Hepatic stellate cell (primary cell): ENCODE measurements at regions not wholly inside any gene's neighbourhood (a gene's known extent, or its start where the extent isn't known, plus 50 kb on each side); places are given as distances from the start of the nearest gene placed in this dataset.

Experiments used
- DNase-seq: peaks from one replicate; pipeline ENCODE4 v3.0.0; 2011; ENCODE audit warnings: low spot score

GRCh38 chr10:131708225-131708880 is 192.5 kb upstream of the PPP2R2D start:
- DNase-seq = no peak

- DNase-seq = no peak
Measured at GRCh38 chr10:131710142-131710861, 190.5 kb upstream of the PPP2R2D start.

DNA sequence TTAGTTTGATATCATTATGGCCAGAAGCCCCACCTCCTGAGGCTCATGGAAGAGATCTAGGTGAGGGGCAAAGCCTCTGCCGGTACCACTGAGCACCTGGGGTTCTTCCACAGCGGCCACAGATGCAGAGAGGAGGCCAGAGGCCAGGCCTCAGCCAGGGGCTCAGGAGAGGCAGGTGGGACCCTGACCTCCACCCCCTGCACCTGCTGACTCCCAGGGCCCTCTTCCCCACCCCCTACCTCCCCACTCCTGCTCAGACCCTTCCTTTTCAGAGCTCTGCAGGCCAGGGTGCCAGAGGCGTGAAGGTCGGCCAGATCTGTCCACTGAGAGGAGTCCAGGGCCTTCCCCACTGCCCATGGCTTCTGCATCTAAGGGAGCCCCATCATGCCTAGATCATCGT is 178.7 kb upstream of the PPP2R2D start:
- DNase-seq = no peak

DNA sequence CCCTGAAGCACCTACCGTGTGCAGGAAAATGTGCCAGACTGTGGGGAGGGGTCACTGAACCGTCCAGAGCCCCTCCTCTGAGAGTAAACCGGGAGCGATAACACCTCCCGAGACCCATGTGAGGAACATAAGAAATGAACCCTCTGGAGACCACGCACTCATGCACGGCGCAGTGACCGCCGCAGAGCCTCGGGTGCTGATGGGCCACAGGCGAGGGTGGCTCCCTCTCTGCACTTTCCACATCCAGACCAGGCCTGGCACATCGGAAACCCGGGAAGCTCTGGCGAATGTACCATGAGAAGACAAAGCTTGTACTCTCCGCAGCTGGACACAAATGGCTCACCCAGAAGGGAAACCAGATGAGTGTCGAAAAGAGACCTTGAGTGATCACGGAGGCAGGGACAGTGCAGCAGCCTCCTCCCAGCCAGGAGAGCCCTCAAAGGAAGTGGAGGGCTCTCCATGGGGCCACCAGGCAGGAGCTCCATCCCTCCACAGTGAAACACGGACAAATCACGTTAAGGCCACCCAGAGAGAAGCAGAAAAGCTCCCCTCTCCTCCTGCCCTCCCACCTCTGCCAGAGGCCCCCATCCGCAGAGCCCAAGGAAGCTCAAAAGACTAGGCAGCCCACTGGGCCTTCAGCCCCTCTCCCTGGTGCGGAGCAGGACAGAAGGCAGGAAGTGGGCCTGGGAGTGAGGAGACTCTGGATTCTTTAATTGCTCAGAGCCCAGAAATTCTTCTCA is 178.1 kb upstream of the PPP2R2D start:
- no peak for DNase-seq

- DNase-seq = no peak
Measured at GRCh38 chr10:131723297-131724168, 177.3 kb upstream of the PPP2R2D start.

GRCh38 chr10:131724169-131724545 is 176.7 kb upstream of the PPP2R2D start:
- no peak for DNase-seq

- no peak for DNase-seq
Measured at GRCh38 chr10:131724891-131725580, 175.8 kb upstream of the PPP2R2D start.

- no peak for DNase-seq
Measured at GRCh38 chr10:131725581-131726069, 175.2 kb upstream of the PPP2R2D start.

- no peak for DNase-seq
Measured at GRCh38 chr10:131726076-131726880, 174.5 kb upstream of the PPP2R2D start.

DNA sequence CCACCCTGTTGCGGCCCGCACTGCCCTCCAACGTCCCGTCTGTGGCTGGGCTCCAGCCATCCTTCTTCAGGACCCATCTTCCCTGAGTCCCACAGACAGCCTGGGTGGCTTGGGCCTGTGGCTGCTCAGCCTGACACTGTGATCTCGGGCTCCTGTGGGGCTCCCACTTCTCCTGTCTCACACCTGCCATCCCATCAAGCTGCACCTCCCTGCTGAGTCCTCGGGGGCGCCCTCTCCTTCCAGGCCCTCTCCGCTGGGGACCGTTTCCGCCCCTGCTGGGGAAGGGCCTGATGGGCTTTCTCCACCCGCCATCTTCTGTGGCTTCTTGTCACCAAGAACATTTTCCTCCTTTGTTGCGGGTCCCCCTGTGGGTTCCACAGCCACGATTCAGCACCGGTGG is 173.8 kb upstream of the PPP2R2D start:
- no peak for DNase-seq

DNA sequence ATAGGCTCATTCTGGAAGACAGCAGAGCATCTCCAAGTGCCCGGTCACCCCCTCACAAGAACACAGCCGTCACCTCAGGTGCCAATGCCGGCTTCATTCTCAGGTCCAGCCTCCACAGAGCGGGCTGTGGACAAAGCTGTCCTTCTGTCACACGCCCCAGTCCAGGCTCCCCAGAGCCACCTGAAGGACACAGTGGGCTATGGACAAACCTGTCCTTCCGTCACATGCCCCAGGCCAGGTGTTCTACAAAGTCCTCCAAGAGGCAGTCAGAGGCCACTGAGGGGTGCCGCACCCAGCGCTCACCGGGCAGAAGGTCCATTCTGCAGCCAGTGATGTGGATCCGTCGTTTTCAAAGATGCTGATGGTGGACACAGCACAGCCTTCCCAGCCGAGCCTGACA is 173.2 kb upstream of the PPP2R2D start:
- no peak for DNase-seq

DNA sequence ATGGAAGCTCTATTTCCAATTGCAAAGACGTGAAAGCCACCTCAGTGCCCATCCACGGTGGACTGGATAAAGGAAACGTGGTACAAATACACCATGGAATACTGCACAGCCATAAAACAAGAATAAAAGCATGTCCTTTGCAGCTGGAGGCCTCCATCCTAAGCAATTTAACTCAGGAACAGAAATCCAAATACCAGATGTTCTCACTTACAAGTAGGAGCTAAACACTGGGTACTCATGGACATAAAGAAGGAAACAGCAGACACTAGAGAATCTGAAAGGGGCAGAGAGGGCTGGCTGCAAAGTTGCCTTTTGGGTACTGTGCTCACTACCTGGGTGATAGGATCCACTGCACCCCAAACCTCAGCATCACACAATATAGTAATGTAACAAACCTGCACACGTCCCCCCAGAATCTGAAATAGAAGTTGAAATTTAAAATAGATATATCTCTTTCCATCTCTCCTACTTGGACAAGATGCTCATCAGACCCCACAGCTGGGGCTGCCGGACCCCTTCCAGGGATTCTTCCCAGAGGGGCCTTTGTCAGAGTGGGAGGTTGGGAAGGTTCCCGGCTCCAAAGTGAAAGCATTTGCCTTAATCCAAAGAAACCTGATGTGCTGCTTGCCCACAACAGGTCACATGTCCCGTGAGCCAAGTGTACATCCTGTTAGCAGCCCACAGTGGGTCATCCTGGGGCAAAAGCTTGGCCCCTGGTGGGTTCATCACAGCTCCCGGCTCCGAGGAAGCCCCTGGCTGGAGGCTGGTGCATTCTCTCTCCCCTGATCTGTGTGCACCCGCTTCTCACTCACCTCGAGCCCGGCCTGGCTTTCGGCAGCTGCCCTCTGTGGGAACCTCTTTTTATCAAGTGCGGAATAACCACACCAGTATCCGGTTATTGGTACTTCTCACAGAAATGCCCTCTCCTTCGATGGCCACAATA is 172.3 kb upstream of the PPP2R2D start:
- DNase-seq = no peak

- no peak for DNase-seq
Measured at GRCh38 chr10:131729361-131729760, 171.4 kb upstream of the PPP2R2D start.

- no peak for DNase-seq
Measured at GRCh38 chr10:131729938-131730660, 170.7 kb upstream of the PPP2R2D start.

DNA sequence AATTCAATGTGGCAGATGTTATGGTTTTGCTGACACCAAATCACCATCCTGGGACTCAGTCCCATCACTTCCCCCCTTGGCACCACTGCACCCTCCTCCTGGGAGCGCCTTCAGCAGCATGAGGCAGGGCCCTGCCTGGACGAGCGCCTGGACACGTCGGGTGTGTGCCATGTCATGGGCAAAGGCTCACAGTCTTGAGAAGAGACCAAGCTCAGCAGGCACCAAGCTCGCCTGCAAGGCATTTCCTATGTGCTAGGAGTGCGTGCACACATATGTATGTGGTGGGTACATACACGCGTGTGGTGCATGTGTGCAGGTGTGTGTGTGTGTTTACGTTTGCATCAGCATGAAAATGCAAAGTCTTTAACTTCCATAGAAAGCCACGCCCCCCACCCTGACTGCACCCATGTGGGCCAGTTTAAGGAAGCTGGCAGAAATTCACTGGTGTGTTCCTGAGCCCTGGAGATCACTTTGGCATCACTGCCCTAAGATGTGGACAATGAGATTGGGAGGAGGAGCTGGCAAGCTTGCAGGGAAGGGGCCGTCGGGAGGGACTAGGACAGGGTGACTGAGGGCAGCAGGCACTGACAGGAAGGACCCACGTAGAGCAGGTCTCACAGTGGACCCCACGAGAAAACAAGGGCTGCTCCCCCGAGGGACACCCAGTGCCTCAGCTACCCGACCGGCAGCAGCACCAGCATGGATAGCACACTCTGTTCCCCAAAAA is 169.9 kb upstream of the PPP2R2D start:
- no peak for DNase-seq

GRCh38 chr10:131731780-131732630 is 168.8 kb upstream of the PPP2R2D start:
- no peak for DNase-seq

GRCh38 chr10:131732631-131733127 is 168.1 kb upstream of the PPP2R2D start:
- no peak for DNase-seq
